Astrocyte (in vitro differentiated cells and primary cell): ENCODE measurements at regions not wholly inside any gene's neighbourhood (a gene's known extent, or its start where the extent isn't known, plus 50 kb on each side); places are given as distances from the start of the nearest gene placed in this dataset.
"Not testable (repeated sequence)": the region's sequence is repeated elsewhere in the genome, so short reads cannot be mapped to it uniquely, and the experiment has no call there.

Source experiments
- DNase-seq: peaks from one replicate; pipeline ENCODE4 v3.0.0-alpha.2; 2010; ENCODE audit warnings: low read depth
- FAIRE-seq: peaks from 2 replicates; lab custom pipeline; 2011; peaks lifted over from hg19 to GRCh38; lab: Jason Lieb, UNC
- H2AFZ ChIP-seq: 2 replicates; pipeline ENCODE4 v1.6.0; 2012; ENCODE audit warnings: low read depth, low read length, inconsistent platforms
- H3K27ac ChIP-seq: 2 replicates; pipeline ENCODE4 v1.5.1; 2011; ENCODE audit warnings: low read depth, low read length, inconsistent platforms
- H3K27me3 ChIP-seq: 2 replicates; pipeline ENCODE4 v1.6.0; 2011; ENCODE audit warnings: low read length, inconsistent platforms; ENCODE audit not compliant: insufficient read depth
- H3K36me3 ChIP-seq: 2 replicates; pipeline ENCODE4 v1.5.1; 2011; ENCODE audit warnings: low read length, inconsistent platforms; ENCODE audit not compliant: insufficient read depth
- H3K4me1 ChIP-seq: 2 replicates; pipeline ENCODE4 v1.5.1; 2011; ENCODE audit warnings: low read length, inconsistent platforms; ENCODE audit not compliant: insufficient read depth
- H3K4me2 ChIP-seq: 2 replicates; pipeline ENCODE4 v1.6.0; 2012; ENCODE audit warnings: low read length, inconsistent platforms
- H3K4me3 ChIP-seq: 2 replicates; pipeline ENCODE4 v1.5.1; 2011; ENCODE audit warnings: low read depth, mild to moderate bottlenecking, low read length, inconsistent platforms; ENCODE audit not compliant: insufficient read depth
- H3K79me2 ChIP-seq: 2 replicates; pipeline ENCODE4 v1.6.0; 2012; ENCODE audit warnings: mild to moderate bottlenecking, low read length, inconsistent platforms; ENCODE audit not compliant: insufficient read depth
- H3K9ac ChIP-seq: 2 replicates; pipeline ENCODE4 v1.6.0; 2012; ENCODE audit warnings: mild to moderate bottlenecking, low read length, inconsistent platforms
- H3K9me3 ChIP-seq: 2 replicates; pipeline ENCODE4 v1.5.1; 2012; ENCODE audit warnings: low read depth, mild to moderate bottlenecking, low read length, inconsistent platforms; ENCODE audit not compliant: insufficient read depth
- H4K20me1 ChIP-seq: 2 replicates; pipeline ENCODE4 v1.6.0; 2012; ENCODE audit warnings: low read length, inconsistent platforms; ENCODE audit not compliant: insufficient read depth
- H3K27ac Mint-ChIP-seq: one replicate; pipeline ENCODE4 v1.8.0; 2021; ENCODE audit warnings: mild to moderate bottlenecking, mixed read lengths; ENCODE audit not compliant: unreplicated experiment
- H3K27me3 Mint-ChIP-seq: one replicate; pipeline ENCODE4 v1.8.0; 2021; ENCODE audit warnings: low read depth, mixed read lengths; ENCODE audit not compliant: unreplicated experiment
- H3K36me3 Mint-ChIP-seq: one replicate; pipeline ENCODE4 v1.8.0; 2021; ENCODE audit warnings: low read depth, mixed read lengths; ENCODE audit not compliant: unreplicated experiment
- H3K4me1 Mint-ChIP-seq: one replicate; pipeline ENCODE4 v1.8.0; 2021; ENCODE audit warnings: low read depth, mixed read lengths; ENCODE audit not compliant: unreplicated experiment
- H3K4me3 Mint-ChIP-seq: one replicate; pipeline ENCODE4 v1.8.0; 2021; ENCODE audit warnings: mild to moderate bottlenecking, moderate library complexity, mixed read lengths; ENCODE audit not compliant: unreplicated experiment
- H3K9me3 Mint-ChIP-seq: one replicate; pipeline ENCODE4 v1.8.0; 2021; ENCODE audit warnings: mild to moderate bottlenecking, mixed read lengths; ENCODE audit not compliant: unreplicated experiment
- CTCF ChIP-seq: IDR thresholded peaks from 2 replicates; pipeline ENCODE4 v1.5.1; 2011; ENCODE audit warnings: low read depth, mild to moderate bottlenecking, inconsistent platforms, low read length, moderate library complexity; ENCODE audit not compliant: insufficient read depth
- EZH2 ChIP-seq: IDR thresholded peaks from 2 replicates; pipeline ENCODE4 v1.6.1; 2012; ENCODE audit warnings: mild to moderate bottlenecking, low read length, inconsistent platforms; ENCODE audit not compliant: insufficient read depth

DNA sequence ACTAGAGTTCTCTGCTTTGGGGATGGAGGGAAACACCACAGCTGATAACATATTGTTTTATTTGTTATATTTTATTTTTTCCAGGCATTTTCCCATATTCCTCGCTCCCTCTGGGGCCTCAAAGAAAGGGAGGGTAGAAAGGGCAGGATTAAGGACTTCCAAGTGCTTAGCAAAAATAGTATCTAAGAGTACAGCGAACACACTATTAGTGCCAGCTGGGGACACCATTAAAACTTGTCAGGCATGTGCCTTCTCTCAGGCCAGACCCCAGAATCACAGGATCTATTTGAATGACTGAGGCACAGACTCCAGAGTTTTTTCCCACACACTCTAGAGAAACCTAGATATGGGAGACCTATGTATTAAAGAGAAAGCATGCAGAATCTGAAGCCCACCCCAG is 451.0 kb upstream of the TRPC7 start:
- no peak overlapping the region for H3K27ac ChIP-seq

GRCh38 chr5:136814619-136815378 is 449.5 kb upstream of the TRPC7 start:
- Histone ChIP-seq H3K9me3 (no peaks in the 10 kb centered on the region), H3K9ac (peak overlapping the region; percentile 13), H3K27me3 (no peaks in the 10 kb centered on the region), H3K4me3 (no peak overlapping the region), H3K79me2 (no peaks in the 10 kb centered on the region), H3K4me2 (peak overlapping the region; percentile 37), H4K20me1 (no peaks in the 10 kb centered on the region), H3K4me1 (peaks cover 19% of the 10 kb centered on the region), H3K36me3 (no peaks in the 10 kb centered on the region), H3K27ac (peak overlapping the region; percentile 39), H2AFZ (no peak overlapping the region)
- peaks cover 19% of the 10 kb centered on the region for H3K4me1 Mint-ChIP-seq
- no peak for TF ChIP-seq CTCF
- no peak for TF ChIP-seq EZH2
- no peak overlapping the region for H3K4me3 Mint-ChIP-seq
- DNase-seq (peak; percentile 84), FAIRE-seq (peak; percentile 55)
- no peak overlapping the region for H3K27ac Mint-ChIP-seq
- H3K27me3 Mint-ChIP-seq = peaks cover 1% of the 10 kb centered on the region
- H3K36me3 Mint-ChIP-seq = peaks cover 2% of the 10 kb centered on the region
- H3K9me3 Mint-ChIP-seq = peaks cover 3% of the 10 kb centered on the region

More for the DNA sequence above, 451.0 kb upstream of the TRPC7 start:
- DNase-seq (no peak), FAIRE-seq (no peak)
- no peak overlapping the region for H3K4me3 Mint-ChIP-seq
- H3K27ac Mint-ChIP-seq = no peak overlapping the region
- Histone ChIP-seq H4K20me1 (no peaks in the 10 kb centered on the region), H3K4me1 (peaks cover 5% of the 10 kb centered on the region), H3K4me3 (no peak overlapping the region), H3K4me2 (no peak overlapping the region), H3K27me3 (no peaks in the 10 kb centered on the region), H3K9ac (no peak overlapping the region), H2AFZ (no peak overlapping the region), H3K79me2 (no peaks in the 10 kb centered on the region), H3K9me3 (no peaks in the 10 kb centered on the region), H3K36me3 (no peaks in the 10 kb centered on the region)
- H3K27me3 Mint-ChIP-seq = peaks cover 1% of the 10 kb centered on the region
- H3K9me3 Mint-ChIP-seq = peaks cover 3% of the 10 kb centered on the region
- TF ChIP-seq EZH2 (no peak), CTCF (no peak)
- peaks cover 2% of the 10 kb centered on the region for H3K36me3 Mint-ChIP-seq
- peaks cover 12% of the 10 kb centered on the region for H3K4me1 Mint-ChIP-seq

DNA sequence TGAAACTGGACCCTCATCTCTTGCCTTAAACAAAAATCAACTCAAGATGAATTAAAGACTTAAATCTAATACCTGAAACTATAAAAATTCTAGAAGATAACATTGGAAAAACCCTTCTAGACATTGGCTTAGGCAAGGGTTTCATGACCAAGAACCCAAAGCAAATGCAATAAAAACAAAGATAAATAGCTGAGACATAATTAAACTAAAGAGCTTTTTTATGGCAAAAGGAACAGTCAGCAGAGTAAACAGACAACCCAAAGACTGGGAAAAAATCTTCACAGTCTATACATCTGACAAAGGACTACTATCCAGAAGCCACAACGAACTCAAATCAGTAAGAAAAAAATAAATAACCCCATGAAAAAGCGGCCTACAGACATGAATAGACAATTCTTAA is 446.9 kb upstream of the TRPC7 start:
- H3K36me3 Mint-ChIP-seq, H3K4me2 ChIP-seq, FAIRE-seq, H3K27ac Mint-ChIP-seq, H3K27ac ChIP-seq, H4K20me1 ChIP-seq, H3K36me3 ChIP-seq, DNase-seq, H3K9me3 ChIP-seq, H3K9ac ChIP-seq, H3K27me3 ChIP-seq, H3K4me3 ChIP-seq, H3K4me3 Mint-ChIP-seq, H3K79me2 ChIP-seq, H3K9me3 Mint-ChIP-seq, H3K27me3 Mint-ChIP-seq, H2AFZ ChIP-seq: not testable (repeated sequence)
- peaks cover 19% of the 10 kb centered on the region for H3K4me1 Mint-ChIP-seq
- peaks cover 34% of the 10 kb centered on the region for H3K4me1 ChIP-seq
